GM19238 (cell line): ENCODE measurements at regions not wholly inside any gene's neighbourhood (a gene's known extent, or its start where the extent isn't known, plus 50 kb on each side); places are given as distances from the start of the nearest gene placed in this dataset.

Experiments
- DNase-seq: peaks from one replicate; pipeline ENCODE4 v3.0.0; 2011; ENCODE audit warnings: low spot score; ENCODE audit not compliant: insufficient read length

- DNase-seq, result no peak
Observed at GRCh38 chrX:118167361-118167760, 50.8 kb upstream of the KLHL13 start.

- no peak for DNase-seq
Observed at GRCh38 chrX:118171356-118171755, 54.7 kb upstream of the KLHL13 start.

GRCh38 chrX:118174516-118175098 is 58.0 kb upstream of the KLHL13 start:
- no peak for DNase-seq

GRCh38 chrX:118177708-118178107 is 61.1 kb upstream of the KLHL13 start:
- DNase-seq, result no peak

- DNase-seq, result no peak
Observed at GRCh38 chrX:118178450-118178849, 61.8 kb upstream of the KLHL13 start.

GRCh38 chrX:118179161-118179560 is 62.6 kb upstream of the KLHL13 start:
- no peak for DNase-seq

GRCh38 chrX:118179718-118180117 is 63.1 kb upstream of the KLHL13 start:
- DNase-seq, result no peak

GRCh38 chrX:118181030-118181429 is 64.4 kb upstream of the KLHL13 start:
- DNase-seq, result no peak

- DNase-seq, result no peak
Observed at GRCh38 chrX:118182025-118182424, 65.4 kb upstream of the KLHL13 start.

- no peak for DNase-seq
Observed at GRCh38 chrX:118182681-118183080, 66.1 kb upstream of the KLHL13 start.

GRCh38 chrX:118183606-118184005 is 67.0 kb upstream of the KLHL13 start:
- no peak for DNase-seq

GRCh38 chrX:118187100-118187499 is 70.5 kb upstream of the KLHL13 start:
- no peak for DNase-seq

GRCh38 chrX:118189000-118189399 is 72.4 kb upstream of the KLHL13 start:
- no peak for DNase-seq

GRCh38 chrX:118189628-118190027 is 73.0 kb upstream of the KLHL13 start:
- no peak for DNase-seq

GRCh38 chrX:118197730-118198129 is 81.1 kb upstream of the KLHL13 start:
- no peak for DNase-seq

GRCh38 chrX:118198577-118198976 is 82.0 kb upstream of the KLHL13 start:
- no peak for DNase-seq

- no peak for DNase-seq
Observed at GRCh38 chrX:118199997-118200396, 83.4 kb upstream of the KLHL13 start.

GRCh38 chrX:118205421-118206395 is 89.1 kb upstream of the KLHL13 start:
- DNase-seq, result no peak

GRCh38 chrX:118207831-118208453 is 91.3 kb upstream of the KLHL13 start:
- no peak for DNase-seq

GRCh38 chrX:118208481-118208880 is 91.9 kb upstream of the KLHL13 start:
- DNase-seq, result no peak

GRCh38 chrX:118211891-118212816 is 95.5 kb upstream of the KLHL13 start:
- no peak for DNase-seq
